Cardiac fibroblast (primary cell): ENCODE measurements at regions not wholly inside any gene's neighbourhood (a gene's known extent, or its start where the extent isn't known, plus 50 kb on each side); places are given as distances from the start of the nearest gene placed in this dataset.

Source experiments
- DNase-seq, 2 donors: peaks; one replicate each; pipeline versions ENCODE4 v3.0.0 to v3.0.0-alpha.2; 2010; ENCODE audit warnings: low read depth in 2 of 2
- H3K4me3 ChIP-seq, 2 donors: replicated peaks in 1 of 2; 1 replicate in 1 of 2; 2 replicates in 1 of 2; pipeline ENCODE4 v1.5.1; 2011; ENCODE audit warnings: low read depth in 2 of 2, low read length in 2 of 2, mild to moderate bottlenecking in 2 of 2, moderate library complexity in 1 of 2
- CTCF ChIP-seq: IDR thresholded peaks from one replicate; pipeline ENCODE4 v1.5.1; 2011; ENCODE audit warnings: low read depth, mild to moderate bottlenecking, low read length, inconsistent platforms

- H3K4me3 ChIP-seq, result no peak overlapping the region
- DNase-seq, result no peak
- no peak for TF ChIP-seq CTCF
These were observed 133.1 kb upstream of the SFSWAP start for GRCh38 chr12:131577766-131578165.

- H3K4me3 ChIP-seq, result no peak overlapping the region
- TF ChIP-seq CTCF, result no peak
- no peak for DNase-seq
These were observed 131.9 kb upstream of the SFSWAP start for GRCh38 chr12:131578828-131579470.

GRCh38 chr12:131583090-131583712 lies 127.7 kb upstream of the SFSWAP start:
- no peak overlapping the region for H3K4me3 ChIP-seq
- TF ChIP-seq CTCF, result no peak
- DNase-seq, result no peak

- no peak for TF ChIP-seq CTCF
- no peak for DNase-seq
- no peak overlapping the region for H3K4me3 ChIP-seq
These were observed 124.6 kb upstream of the SFSWAP start for GRCh38 chr12:131586269-131586668.

GRCh38 chr12:131586761-131587160 lies 124.1 kb upstream of the SFSWAP start:
- TF ChIP-seq CTCF, result no peak

GRCh38 chr12:131587565-131587964 lies 123.3 kb upstream of the SFSWAP start:
- no peak overlapping the region for H3K4me3 ChIP-seq
- DNase-seq, result no peak

More at GRCh38 chr12:131586761-131587160, 124.1 kb upstream of the SFSWAP start:
- no peak overlapping the region for H3K4me3 ChIP-seq
- DNase-seq, result no peak

More at GRCh38 chr12:131587565-131587964, 123.3 kb upstream of the SFSWAP start:
- no peak for TF ChIP-seq CTCF
